ENCODE measurements at regions not wholly inside any gene's neighbourhood (a gene's known extent, or its start where the extent isn't known, plus 50 kb on each side); places are given as distances from the start of the nearest gene placed in this dataset.

- in situ Hi-C loops (cut with HindIII; ENCODE audit: low pct_ligation_motif_present, low sequenced_read_pairs): no loop called here
- Histone ChIP-seq H3K27me3 (replicated peaks) (no peaks in the 10 kb centered on the region), H3K36me3 (replicated peaks) (no peaks in the 10 kb centered on the region), H3K4me3 (ENCODE audit: low read depth, low read length) (no peak overlapping the region), H3K27ac (no peak overlapping the region)
- DNase-seq: no peak
- TF ChIP-seq, protein P1, sequence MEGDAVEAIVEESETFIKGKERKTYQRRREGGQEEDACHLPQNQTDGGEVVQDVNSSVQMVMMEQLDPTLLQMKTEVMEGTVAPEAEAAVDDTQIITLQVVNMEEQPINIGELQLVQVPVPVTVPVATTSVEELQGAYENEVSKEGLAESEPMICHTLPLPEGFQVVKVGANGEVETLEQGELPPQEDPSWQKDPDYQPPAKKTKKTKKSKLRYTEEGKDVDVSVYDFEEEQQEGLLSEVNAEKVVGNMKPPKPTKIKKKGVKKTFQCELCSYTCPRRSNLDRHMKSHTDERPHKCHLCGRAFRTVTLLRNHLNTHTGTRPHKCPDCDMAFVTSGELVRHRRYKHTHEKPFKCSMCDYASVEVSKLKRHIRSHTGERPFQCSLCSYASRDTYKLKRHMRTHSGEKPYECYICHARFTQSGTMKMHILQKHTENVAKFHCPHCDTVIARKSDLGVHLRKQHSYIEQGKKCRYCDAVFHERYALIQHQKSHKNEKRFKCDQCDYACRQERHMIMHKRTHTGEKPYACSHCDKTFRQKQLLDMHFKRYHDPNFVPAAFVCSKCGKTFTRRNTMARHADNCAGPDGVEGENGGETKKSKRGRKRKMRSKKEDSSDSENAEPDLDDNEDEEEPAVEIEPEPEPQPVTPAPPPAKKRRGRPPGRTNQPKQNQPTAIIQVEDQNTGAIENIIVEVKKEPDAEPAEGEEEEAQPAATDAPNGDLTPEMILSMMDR (IDR thresholded peaks at IDR 0.05; ENCODE audit: low read depth, low read length, missing control alignments): no peak
Observed at GRCh38 chr5:3963652-3964051, 368.0 kb downstream of the IRX1 start.

GRCh38 chr5:3980156-3980555 is 384.5 kb downstream of the IRX1 start:
- Histone ChIP-seq H3K27ac (no peak overlapping the region), H3K27me3 (replicated peaks) (no peaks in the 10 kb centered on the region), H3K36me3 (replicated peaks) (no peaks in the 10 kb centered on the region), H3K4me3 (ENCODE audit: low read depth, low read length) (no peak overlapping the region)
- TF ChIP-seq, protein P1 (IDR thresholded peaks at IDR 0.05; ENCODE audit: low read depth, low read length, missing control alignments): no peak
- in situ Hi-C loops (cut with HindIII; ENCODE audit: low pct_ligation_motif_present, low sequenced_read_pairs): no loop called here
- no peak for DNase-seq

DNA sequence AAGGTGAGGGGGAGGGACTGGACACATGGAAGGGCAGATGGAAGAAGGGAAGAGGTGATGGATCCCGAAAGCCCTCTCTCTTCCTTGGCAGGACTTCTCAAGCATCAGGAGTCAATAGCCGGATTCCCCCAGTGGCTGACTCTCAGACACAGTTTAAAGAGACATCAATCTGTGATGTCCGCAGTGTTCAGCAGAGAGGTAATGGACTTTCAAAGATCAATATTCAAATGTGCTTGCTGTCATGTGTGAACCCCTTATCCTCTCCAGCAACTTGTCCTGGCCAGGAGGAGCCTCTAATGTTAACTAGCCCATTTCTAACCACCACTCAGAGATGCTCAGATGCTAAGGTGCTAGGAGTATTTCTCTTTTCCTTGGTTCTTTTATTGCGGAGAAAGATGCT is 392.2 kb downstream of the IRX1 start:
- in situ Hi-C loops (cut with HindIII; ENCODE audit: low pct_ligation_motif_present, low sequenced_read_pairs): no loop called here
- no peaks in the 10 kb centered on the region for H3K27me3 ChIP-seq (replicated peaks)
- TF ChIP-seq, protein P1 (IDR thresholded peaks at IDR 0.05; ENCODE audit: low read depth, low read length, missing control alignments): no peak
- no peaks in the 10 kb centered on the region for H3K36me3 ChIP-seq (replicated peaks)
- no peak overlapping the region for H3K27ac ChIP-seq
- no peak for DNase-seq
- no peak overlapping the region for H3K4me3 ChIP-seq (ENCODE audit: low read depth, low read length)

- Histone ChIP-seq H3K27me3 (replicated peaks) (no peaks in the 10 kb centered on the region), H3K4me3 (ENCODE audit: low read depth, low read length) (no peak overlapping the region), H3K36me3 (replicated peaks) (no peaks in the 10 kb centered on the region), H3K27ac (no peak overlapping the region)
- DNase-seq: no peak
- in situ Hi-C loops (cut with HindIII; ENCODE audit: low pct_ligation_motif_present, low sequenced_read_pairs): no loop called here
- TF ChIP-seq, protein P1 (IDR thresholded peaks at IDR 0.05; ENCODE audit: low read depth, low read length, missing control alignments): no peak
Observed at GRCh38 chr5:3993856-3994473, 398.3 kb downstream of the IRX1 start.

DNA sequence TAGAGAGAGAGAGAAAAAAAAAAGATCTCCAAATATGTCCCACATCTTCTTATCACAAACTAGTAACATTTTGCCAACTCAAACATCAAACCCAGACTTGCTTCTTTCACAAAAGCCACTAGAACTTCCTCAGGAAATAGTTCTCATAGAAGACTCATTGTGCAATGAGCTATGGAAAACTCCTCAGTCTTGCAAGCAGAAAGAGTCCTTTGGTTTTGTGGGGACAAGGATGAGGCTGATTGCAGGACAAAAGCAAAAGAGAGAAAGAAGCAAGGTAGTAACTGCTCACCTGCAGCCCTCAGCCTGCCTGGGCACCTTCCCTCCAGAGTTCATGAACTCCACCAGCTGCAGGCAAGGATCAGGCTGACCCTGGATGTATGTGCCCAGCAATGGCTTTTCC is 399.0 kb downstream of the IRX1 start:
- H3K27ac ChIP-seq: no peak overlapping the region
- DNase-seq: no peak
- in situ Hi-C loops (cut with HindIII; ENCODE audit: low pct_ligation_motif_present, low sequenced_read_pairs): no loop called here
- H3K27me3 ChIP-seq (replicated peaks): no peaks in the 10 kb centered on the region
- TF ChIP-seq, protein P1 (IDR thresholded peaks at IDR 0.05; ENCODE audit: low read depth, low read length, missing control alignments): no peak
- H3K4me3 ChIP-seq (ENCODE audit: low read depth, low read length): no peak overlapping the region
- no peaks in the 10 kb centered on the region for H3K36me3 ChIP-seq (replicated peaks)
